ENCODE measurements at regions not wholly inside any gene's neighbourhood (a gene's known extent, or its start where the extent isn't known, plus 50 kb on each side); places are given as distances from the start of the nearest gene placed in this dataset.

- TF ChIP-seq, protein P1, sequence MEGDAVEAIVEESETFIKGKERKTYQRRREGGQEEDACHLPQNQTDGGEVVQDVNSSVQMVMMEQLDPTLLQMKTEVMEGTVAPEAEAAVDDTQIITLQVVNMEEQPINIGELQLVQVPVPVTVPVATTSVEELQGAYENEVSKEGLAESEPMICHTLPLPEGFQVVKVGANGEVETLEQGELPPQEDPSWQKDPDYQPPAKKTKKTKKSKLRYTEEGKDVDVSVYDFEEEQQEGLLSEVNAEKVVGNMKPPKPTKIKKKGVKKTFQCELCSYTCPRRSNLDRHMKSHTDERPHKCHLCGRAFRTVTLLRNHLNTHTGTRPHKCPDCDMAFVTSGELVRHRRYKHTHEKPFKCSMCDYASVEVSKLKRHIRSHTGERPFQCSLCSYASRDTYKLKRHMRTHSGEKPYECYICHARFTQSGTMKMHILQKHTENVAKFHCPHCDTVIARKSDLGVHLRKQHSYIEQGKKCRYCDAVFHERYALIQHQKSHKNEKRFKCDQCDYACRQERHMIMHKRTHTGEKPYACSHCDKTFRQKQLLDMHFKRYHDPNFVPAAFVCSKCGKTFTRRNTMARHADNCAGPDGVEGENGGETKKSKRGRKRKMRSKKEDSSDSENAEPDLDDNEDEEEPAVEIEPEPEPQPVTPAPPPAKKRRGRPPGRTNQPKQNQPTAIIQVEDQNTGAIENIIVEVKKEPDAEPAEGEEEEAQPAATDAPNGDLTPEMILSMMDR (IDR thresholded peaks at IDR 0.05; ENCODE audit: control insufficient read depth, extremely low read depth, insufficient read depth): no peak
- peak; percentile 60 for DNase-seq (ENCODE audit: low read depth)
Observed at GRCh38 chr2:22942441-22942840, 442.5 kb upstream of the KLHL29 start.

GRCh38 chr2:22944143-22944542 is 440.8 kb upstream of the KLHL29 start:
- DNase-seq (ENCODE audit: low read depth): no peak
- H3K4me3 ChIP-seq (ENCODE audit: low read depth, low read length): no peak overlapping the region
- TF ChIP-seq, protein P1 (IDR thresholded peaks at IDR 0.05; ENCODE audit: control insufficient read depth, extremely low read depth, insufficient read depth): no peak

More at GRCh38 chr2:22942441-22942840, 442.5 kb upstream of the KLHL29 start:
- no peak overlapping the region for H3K4me3 ChIP-seq (ENCODE audit: low read depth, low read length)

DNA sequence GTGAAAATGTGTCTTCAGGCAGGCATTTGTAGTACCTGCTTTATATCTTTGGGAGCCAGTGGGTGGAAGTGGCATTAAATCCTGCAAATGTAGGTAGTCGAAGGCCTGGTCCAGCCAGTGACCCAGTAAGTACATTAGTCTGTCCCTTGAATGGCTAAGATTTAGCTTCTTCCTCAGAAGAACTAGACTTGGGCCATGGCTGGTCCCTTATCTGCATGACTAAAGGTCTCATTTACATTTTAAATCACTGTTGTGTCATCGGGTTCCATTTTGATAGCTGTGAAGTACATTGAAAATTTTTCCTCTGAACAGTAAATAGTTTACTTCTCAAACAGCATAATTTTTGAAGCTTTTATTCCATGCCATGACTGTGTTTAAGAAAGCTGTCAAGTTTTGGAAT is 438.4 kb upstream of the KLHL29 start:
- DNase-seq (ENCODE audit: low read depth): no peak
- TF ChIP-seq, protein P1 (IDR thresholded peaks at IDR 0.05; ENCODE audit: control insufficient read depth, extremely low read depth, insufficient read depth): no peak
- no peak overlapping the region for H3K4me3 ChIP-seq (ENCODE audit: low read depth, low read length)

GRCh38 chr2:22947741-22948140 is 437.2 kb upstream of the KLHL29 start:
- no peak for DNase-seq (ENCODE audit: low read depth)
- TF ChIP-seq, protein P1 (IDR thresholded peaks at IDR 0.05; ENCODE audit: control insufficient read depth, extremely low read depth, insufficient read depth): no peak
- no peak overlapping the region for H3K4me3 ChIP-seq (ENCODE audit: low read depth, low read length)

- DNase-seq (ENCODE audit: low read depth): no peak
- TF ChIP-seq, protein P1 (IDR thresholded peaks at IDR 0.05; ENCODE audit: control insufficient read depth, extremely low read depth, insufficient read depth): no peak
- no peak overlapping the region for H3K4me3 ChIP-seq (ENCODE audit: low read depth, low read length)
Observed at GRCh38 chr2:22950431-22950830, 434.5 kb upstream of the KLHL29 start.

- DNase-seq (ENCODE audit: low read depth): no peak
- no peak overlapping the region for H3K4me3 ChIP-seq (ENCODE audit: low read depth, low read length)
- TF ChIP-seq, protein P1 (IDR thresholded peaks at IDR 0.05; ENCODE audit: control insufficient read depth, extremely low read depth, insufficient read depth): no peak
Observed at GRCh38 chr2:22952656-22953225, 432.2 kb upstream of the KLHL29 start.

DNA sequence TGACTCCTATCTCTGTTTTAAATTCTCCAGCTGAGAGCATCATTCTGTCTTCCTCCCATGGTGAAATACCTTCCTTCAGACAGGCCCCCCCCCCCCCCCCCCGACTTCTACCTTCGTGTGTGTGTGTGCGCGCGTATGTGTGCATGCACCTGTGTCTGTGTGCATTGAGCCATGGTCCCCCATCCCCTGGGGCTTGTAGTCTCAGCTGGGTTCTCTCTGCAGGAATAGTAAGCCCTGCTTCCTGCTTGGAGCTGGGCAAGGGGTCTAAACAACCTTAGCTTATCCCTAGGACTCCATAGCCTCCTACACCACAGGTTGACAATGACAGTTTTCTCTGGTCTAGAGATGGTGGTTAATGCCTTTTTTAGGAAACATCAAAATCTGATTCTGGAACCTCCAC is 427.5 kb upstream of the KLHL29 start:
- H3K4me3 ChIP-seq (ENCODE audit: low read depth, low read length): no peak overlapping the region
- DNase-seq (ENCODE audit: low read depth): no peak
- TF ChIP-seq, protein P1 (IDR thresholded peaks at IDR 0.05; ENCODE audit: control insufficient read depth, extremely low read depth, insufficient read depth): no peak

Measured in LNCaP clone FGC (cell line).